Thyroid gland (tissue), 4 donors: ENCODE measurements at regions not wholly inside any gene's neighbourhood (a gene's known extent, or its start where the extent isn't known, plus 50 kb on each side); places are given as distances from the start of the nearest gene placed in this dataset.

Experiments used
- CTCF ChIP-seq, 6 experiments: fragments of 200-600 bp in 3 of 6; fragments of 450-650 bp in 3 of 6; sonication (generic) in 3 of 6; IDR thresholded peaks; one replicate each; pipeline ENCODE4 v1.5.1; 2016 to 2019; ENCODE audit warnings: antibody characterized with exemption in 6 of 6, mild to moderate bottlenecking in 2 of 6, inconsistent platforms in 1 of 6, moderate library complexity in 1 of 6
- POLR2A ChIP-seq, 2 donors: fragments of 450-650 bp; IDR thresholded peaks; one replicate each; pipeline ENCODE4 v1.6.1; 2017; ENCODE audit warnings: antibody characterized with exemption in 2 of 2, mild to moderate bottlenecking in 2 of 2, moderate library complexity in 1 of 2

GRCh38 chr11:126149759-126150625 is 61.5 kb downstream of the RPUSD4 start:
- no peak for TF ChIP-seq CTCF (IDR thresholded peaks at IDR 0.05)
- TF ChIP-seq POLR2A (IDR thresholded peaks at IDR 0.05), result no peak
